ENCODE measurements at regions not wholly inside any gene's neighbourhood (a gene's known extent, or its start where the extent isn't known, plus 50 kb on each side); places are given as distances from the start of the nearest gene placed in this dataset.

GRCh38 chr6:141445928-141446628 is 686.6 kb upstream of the GJE1 start:
- in situ Hi-C loops (cut with HindIII; ENCODE audit: low sequenced_read_pairs) = no loop called here

DNA sequence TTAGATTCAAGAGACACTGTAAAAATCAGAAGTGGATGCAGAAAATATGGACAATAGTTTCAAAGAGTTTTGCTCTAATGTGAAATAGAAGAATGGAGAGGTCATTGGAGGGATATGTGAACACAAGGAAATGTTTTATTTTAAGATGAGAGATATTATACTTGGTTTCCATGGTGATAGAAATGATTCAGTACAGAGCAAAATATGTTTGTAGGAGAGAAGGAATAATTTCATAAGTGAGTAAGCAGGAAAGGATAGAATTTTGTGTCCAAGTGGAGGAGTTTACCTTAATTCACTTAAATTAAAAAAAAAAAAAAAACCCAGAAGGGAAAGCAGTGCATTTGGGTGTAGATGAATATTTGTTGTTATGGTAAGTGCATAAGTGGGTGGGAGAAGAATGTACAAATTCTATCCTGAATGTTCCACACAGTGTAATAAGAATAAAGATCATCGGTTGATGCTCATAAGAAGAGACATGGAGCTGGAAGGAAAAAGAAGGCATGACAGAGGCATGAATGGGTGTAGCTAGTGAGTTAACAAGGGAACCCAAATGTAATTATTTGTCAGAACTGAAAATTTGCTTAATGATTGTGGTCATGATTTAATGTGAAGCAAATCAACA is 688.9 kb upstream of the GJE1 start:
- in situ Hi-C loops (cut with HindIII; ENCODE audit: low sequenced_read_pairs) = no loop called here
- DNase-seq (ENCODE audit: low spot score) = no peak

More at GRCh38 chr6:141445928-141446628, 686.6 kb upstream of the GJE1 start:
- no peak for DNase-seq (ENCODE audit: low spot score)

- in situ Hi-C loops (cut with HindIII; ENCODE audit: low sequenced_read_pairs) = no loop called here
- DNase-seq (ENCODE audit: low spot score) = no peak
Measured at GRCh38 chr6:141443032-141443431, 689.7 kb upstream of the GJE1 start.

DNA sequence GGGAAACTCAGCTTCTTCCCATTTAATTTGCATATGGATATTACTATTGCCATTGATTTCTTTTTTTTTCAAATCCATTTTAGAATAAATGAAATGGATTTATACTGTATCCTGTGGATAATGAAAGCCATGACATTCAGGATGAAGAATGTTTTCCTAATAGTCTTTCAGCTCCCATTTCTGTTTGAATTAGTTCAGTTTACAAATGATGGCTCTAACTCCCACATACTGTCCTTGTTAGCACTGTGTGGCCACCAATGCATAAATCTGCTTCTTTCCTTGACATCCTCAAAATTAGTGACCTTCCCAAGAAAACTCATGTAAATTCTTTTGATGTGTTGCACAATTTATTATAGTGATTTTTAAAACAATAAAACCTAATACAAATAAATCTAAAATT is 693.2 kb upstream of the GJE1 start:
- in situ Hi-C loops (cut with HindIII; ENCODE audit: low sequenced_read_pairs) = no loop called here
- no peak for DNase-seq (ENCODE audit: low spot score)

DNA sequence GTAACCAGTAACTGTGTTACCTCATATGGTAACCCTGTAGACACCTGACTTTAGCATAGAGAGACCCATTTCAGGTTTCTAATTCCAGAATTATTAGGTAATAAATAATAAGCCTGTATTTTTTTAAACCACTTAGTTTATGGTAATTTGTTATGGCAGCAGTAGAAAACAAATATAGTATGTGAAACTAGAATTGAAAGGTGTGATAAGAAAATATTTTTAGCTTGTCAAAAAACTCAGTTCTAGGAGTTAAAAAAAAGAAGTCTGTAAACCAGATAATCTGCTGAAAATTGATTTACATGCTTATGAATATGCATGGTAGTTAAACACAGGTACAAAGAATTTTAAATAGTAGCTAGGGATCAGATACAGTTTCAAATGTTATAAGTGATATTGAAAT is 695.0 kb upstream of the GJE1 start:
- no peak for DNase-seq (ENCODE audit: low spot score)
- in situ Hi-C loops (cut with HindIII; ENCODE audit: low sequenced_read_pairs) = no loop called here

DNA sequence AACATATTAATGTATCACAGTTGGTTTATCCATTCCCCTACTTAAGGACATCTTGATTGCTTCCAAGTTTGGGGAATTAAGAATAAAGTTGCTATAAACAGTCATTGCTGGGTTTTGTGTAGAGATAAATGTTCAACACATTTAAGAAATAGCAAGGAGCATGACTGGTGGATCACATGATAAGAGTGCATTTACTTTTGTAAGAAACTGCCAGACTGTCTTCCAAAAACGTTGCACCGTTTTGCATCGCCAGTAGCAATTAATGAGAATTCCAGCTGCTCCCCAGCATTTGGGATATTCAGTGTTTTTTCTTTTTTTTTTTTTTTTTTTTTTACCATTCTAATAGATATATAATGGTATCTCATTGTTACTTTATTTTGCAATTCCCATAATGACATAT is 695.7 kb upstream of the GJE1 start:
- in situ Hi-C loops (cut with HindIII; ENCODE audit: low sequenced_read_pairs) = no loop called here
- DNase-seq (ENCODE audit: low spot score) = no peak

DNA sequence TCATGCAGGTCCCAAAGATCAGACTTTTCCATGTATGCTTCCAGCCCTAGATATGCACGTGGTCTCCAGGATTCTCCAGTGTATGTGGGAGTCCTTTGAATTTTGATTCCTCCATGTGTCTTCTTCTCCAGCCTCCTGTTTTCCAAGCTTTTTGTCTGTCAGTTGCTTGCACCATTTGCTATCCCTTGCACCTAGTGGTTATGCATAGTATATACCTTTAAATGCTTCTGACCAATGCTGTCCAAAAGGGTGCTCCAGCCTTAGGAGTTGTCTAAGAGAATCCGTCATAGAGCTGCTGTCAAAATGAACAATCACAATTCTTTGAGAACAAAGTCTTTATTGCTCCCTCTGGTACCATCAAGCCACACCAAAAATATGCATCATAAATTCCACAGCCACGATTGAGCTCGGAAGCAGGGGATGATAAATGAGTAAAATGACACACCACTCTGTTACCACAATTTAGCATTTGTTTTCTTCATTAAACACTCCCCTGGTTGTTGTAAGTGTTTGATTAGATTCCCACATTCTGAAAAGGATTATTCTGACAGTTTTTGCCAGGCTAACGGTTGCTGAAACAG is 706.2 kb upstream of the GJE1 start:
- DNase-seq (ENCODE audit: low spot score) = no peak
- in situ Hi-C loops (cut with HindIII; ENCODE audit: low sequenced_read_pairs) = no loop called here

GRCh38 chr6:141421378-141421777 is 711.3 kb upstream of the GJE1 start:
- no peak for DNase-seq (ENCODE audit: low spot score)
- in situ Hi-C loops (cut with HindIII; ENCODE audit: low sequenced_read_pairs) = no loop called here

DNA sequence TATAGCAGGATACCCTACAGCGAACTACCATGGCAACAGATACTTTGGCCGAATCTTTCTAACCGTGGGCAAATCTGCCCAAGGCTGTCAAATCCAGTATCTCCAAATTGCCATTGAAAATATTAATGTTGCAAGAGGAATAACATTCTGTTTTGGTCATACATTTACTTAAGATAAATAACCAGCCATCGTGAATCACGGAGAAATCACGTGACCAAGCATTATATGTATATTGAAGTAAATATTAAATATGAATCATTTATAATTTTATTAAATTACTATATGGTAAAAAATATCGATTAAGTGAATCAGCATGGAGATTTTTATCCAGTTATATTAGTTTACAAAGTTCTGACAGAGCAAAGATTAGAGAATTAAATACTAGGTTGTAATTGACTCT is 714.6 kb upstream of the GJE1 start:
- in situ Hi-C loops (cut with HindIII; ENCODE audit: low sequenced_read_pairs) = no loop called here

GRCh38 chr6:141415896-141416295 is 716.8 kb upstream of the GJE1 start:
- no peak for DNase-seq (ENCODE audit: low spot score)
- in situ Hi-C loops (cut with HindIII; ENCODE audit: low sequenced_read_pairs) = no loop called here

More for the DNA sequence above, 714.6 kb upstream of the GJE1 start:
- no peak for DNase-seq (ENCODE audit: low spot score)

- no peak for DNase-seq (ENCODE audit: low spot score)
- in situ Hi-C loops (cut with HindIII; ENCODE audit: low sequenced_read_pairs) = no loop called here
Measured at GRCh38 chr6:141413196-141413595, 719.5 kb upstream of the GJE1 start.

DNA sequence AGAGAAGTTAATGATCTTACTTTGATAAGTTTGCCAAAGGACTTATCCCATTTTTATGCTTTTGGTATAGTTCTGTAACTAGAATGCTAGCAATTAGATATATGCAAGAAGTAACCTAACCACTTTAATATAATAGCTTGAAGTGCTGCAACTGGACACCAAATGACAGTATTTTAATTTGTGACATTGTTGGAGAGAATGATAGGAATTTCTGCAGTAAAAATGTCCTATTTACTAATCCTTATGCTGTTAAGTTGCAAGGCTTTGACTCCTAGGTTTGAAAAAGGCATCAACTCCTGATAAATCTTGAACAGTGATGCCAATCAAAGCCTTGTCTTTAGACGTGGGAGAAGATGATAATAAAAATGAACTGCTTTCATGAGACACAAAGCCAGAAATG is 726.0 kb upstream of the GJE1 start:
- in situ Hi-C loops (cut with HindIII; ENCODE audit: low sequenced_read_pairs) = no loop called here

DNA sequence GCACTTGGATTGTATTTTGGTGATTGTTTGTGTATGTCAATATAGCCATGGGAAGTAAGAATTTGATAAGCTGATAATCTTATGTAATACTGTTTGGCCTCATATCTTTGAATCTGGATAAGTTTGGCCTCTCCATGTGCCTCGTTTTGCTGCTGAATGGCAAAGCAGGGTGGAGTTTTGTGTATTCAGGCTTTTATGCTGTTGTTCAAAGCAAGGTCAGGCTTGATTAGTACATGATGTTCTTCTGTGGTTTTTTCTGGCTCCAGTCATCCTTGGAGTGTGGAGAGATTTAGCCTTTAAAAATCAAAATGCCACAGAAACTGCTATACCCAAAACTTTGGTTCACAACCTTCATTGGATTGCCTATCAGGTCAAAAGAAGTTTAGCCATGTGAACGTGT is 728.9 kb upstream of the GJE1 start:
- in situ Hi-C loops (cut with HindIII; ENCODE audit: low sequenced_read_pairs) = no loop called here
- no peak for DNase-seq (ENCODE audit: low spot score)

More for the DNA sequence above, 726.0 kb upstream of the GJE1 start:
- no peak for DNase-seq (ENCODE audit: low spot score)

GRCh38 chr6:141403103-141403502 is 729.6 kb upstream of the GJE1 start:
- in situ Hi-C loops (cut with HindIII; ENCODE audit: low sequenced_read_pairs) = no loop called here
- no peak for DNase-seq (ENCODE audit: low spot score)

DNA sequence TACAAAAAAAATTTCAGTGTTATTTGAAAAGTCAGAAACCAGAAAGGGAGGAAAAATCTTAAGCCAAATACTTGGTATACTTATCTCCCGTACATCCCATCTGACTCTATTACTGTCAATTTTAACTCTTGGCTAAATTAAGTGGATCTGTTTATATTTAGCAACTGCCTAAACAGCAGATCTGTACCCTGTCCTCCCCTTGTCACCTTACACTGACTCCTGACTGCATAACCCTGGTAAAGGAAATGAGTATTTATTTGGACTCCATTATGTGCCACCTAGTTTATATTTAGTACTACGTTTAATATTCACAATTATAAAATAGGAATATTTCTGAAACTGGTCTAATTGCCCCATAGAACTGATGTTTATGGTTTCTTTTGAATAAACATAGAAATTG is 730.2 kb upstream of the GJE1 start:
- in situ Hi-C loops (cut with HindIII; ENCODE audit: low sequenced_read_pairs) = no loop called here
- DNase-seq (ENCODE audit: low spot score) = no peak

DNA sequence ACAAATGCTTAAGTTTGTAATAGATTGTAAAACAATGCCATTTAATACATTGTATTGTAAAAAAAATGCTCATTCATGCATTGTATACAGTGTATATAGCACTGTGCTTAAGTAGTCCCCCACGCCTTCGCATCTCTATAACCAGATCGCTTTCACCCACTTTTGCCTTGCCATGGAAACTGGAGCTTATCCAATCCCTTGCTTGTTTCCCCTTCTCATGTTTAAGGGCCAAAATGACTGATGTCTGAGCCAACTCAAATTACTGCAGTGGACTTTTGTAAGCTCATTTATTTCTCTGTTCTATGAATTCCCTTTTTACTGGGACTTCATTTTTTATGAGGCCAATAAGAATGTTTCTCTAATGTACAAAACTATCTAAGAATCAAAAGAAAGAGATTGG is 730.9 kb upstream of the GJE1 start:
- DNase-seq (ENCODE audit: low spot score) = no peak
- in situ Hi-C loops (cut with HindIII; ENCODE audit: low sequenced_read_pairs) = no loop called here

- DNase-seq (ENCODE audit: low spot score) = no peak
- in situ Hi-C loops (cut with HindIII; ENCODE audit: low sequenced_read_pairs) = no loop called here
Measured at GRCh38 chr6:141401168-141401567, 731.6 kb upstream of the GJE1 start.

GRCh38 chr6:141398949-141399348 is 733.8 kb upstream of the GJE1 start:
- no peak for DNase-seq (ENCODE audit: low spot score)
- in situ Hi-C loops (cut with HindIII; ENCODE audit: low sequenced_read_pairs) = no loop called here

DNA sequence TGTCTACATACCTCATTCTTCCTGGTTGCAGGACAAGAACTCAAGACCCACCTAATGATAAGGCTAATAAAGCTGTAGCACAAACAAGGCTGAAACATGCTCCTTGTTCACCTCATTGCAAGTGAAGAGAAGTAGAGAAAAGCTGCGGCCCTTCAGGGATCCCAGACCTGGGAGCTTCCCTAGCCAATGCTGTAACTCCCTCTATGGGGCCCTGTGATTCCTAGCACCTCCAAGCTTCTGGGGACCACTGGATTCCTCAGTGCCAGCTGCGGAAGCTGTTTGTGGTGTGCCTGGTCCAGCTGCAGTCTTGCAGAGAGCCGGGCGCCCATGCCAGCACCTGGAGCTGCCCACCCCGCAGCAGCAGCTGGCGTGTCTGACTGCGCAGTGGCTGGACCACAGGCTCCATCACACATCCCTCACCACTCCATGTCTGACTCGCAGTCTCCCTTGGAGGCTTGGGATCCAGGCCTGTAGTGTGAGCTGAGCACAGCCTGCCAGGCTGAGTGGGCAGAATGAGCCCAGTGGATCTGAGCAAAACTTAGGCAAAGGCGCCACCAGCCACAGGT is 737.2 kb upstream of the GJE1 start:
- no peak for DNase-seq (ENCODE audit: low spot score)
- in situ Hi-C loops (cut with HindIII; ENCODE audit: low sequenced_read_pairs) = no loop called here

- no peak for DNase-seq (ENCODE audit: low spot score)
- in situ Hi-C loops (cut with HindIII; ENCODE audit: low sequenced_read_pairs) = no loop called here
Measured at GRCh38 chr6:141394565-141395051, 738.1 kb upstream of the GJE1 start.
